Retinal pigment epithelial cell (primary cell): ENCODE measurements at regions not wholly inside any gene's neighbourhood (a gene's known extent, or its start where the extent isn't known, plus 50 kb on each side); places are given as distances from the start of the nearest gene placed in this dataset.
"Not testable (repeated sequence)": the region's sequence is repeated elsewhere in the genome, so short reads cannot be mapped to it uniquely, and the experiment has no call there.

Experiments used
- DNase-seq: peaks from one replicate; pipeline ENCODE4 v3.0.0-alpha.2; 2010; ENCODE audit warnings: low read depth
- H3K4me3 ChIP-seq: 2 replicates; pipeline ENCODE4 v1.5.1; 2011; ENCODE audit warnings: mild to moderate bottlenecking, low read length, control low read depth, moderate library complexity
- TF ChIP-seq, protein P1 (sequence below): conservative IDR thresholded peaks from 2 replicates; pipeline ENCODE4 v1.5.1; 2011; ENCODE audit warnings: low read depth, low read length, control low read depth, inconsistent platforms

- no peak overlapping the region for H3K4me3 ChIP-seq
- no peak for DNase-seq
- TF ChIP-seq, protein P1, sequence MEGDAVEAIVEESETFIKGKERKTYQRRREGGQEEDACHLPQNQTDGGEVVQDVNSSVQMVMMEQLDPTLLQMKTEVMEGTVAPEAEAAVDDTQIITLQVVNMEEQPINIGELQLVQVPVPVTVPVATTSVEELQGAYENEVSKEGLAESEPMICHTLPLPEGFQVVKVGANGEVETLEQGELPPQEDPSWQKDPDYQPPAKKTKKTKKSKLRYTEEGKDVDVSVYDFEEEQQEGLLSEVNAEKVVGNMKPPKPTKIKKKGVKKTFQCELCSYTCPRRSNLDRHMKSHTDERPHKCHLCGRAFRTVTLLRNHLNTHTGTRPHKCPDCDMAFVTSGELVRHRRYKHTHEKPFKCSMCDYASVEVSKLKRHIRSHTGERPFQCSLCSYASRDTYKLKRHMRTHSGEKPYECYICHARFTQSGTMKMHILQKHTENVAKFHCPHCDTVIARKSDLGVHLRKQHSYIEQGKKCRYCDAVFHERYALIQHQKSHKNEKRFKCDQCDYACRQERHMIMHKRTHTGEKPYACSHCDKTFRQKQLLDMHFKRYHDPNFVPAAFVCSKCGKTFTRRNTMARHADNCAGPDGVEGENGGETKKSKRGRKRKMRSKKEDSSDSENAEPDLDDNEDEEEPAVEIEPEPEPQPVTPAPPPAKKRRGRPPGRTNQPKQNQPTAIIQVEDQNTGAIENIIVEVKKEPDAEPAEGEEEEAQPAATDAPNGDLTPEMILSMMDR, result no peak
These were observed 129.5 kb upstream of the KLF3 start for GRCh38 chr4:38534344-38535045.

GRCh38 chr4:38535071-38535470 lies 128.9 kb upstream of the KLF3 start:
- not testable (repeated sequence) for DNase-seq, H3K4me3 ChIP-seq

GRCh38 chr4:38535717-38536116 lies 128.3 kb upstream of the KLF3 start:
- H3K4me3 ChIP-seq, result no peak overlapping the region
- DNase-seq, result no peak
- TF ChIP-seq, protein P1, result no peak

DNA sequence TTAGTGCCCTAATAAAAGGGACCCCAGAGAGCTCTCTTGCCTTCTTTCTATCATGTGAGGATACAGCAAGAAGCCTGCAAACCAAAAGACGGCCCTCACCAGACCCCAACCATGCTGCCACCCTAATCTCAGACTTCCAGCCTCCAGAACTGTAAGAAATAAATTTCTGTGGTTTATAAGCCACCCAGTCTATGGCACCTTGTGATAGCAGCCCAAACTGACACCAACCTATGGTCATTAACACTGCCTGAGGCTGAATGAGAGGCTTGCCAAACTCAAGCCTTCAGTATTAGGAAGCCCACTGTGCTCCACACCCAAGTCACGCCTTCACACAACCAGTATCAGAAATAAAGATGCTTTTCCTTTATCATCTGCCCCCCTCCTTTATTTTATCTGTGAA lies 127.3 kb upstream of the KLF3 start:
- no peak overlapping the region for H3K4me3 ChIP-seq
- TF ChIP-seq, protein P1, result no peak
- no peak for DNase-seq

DNA sequence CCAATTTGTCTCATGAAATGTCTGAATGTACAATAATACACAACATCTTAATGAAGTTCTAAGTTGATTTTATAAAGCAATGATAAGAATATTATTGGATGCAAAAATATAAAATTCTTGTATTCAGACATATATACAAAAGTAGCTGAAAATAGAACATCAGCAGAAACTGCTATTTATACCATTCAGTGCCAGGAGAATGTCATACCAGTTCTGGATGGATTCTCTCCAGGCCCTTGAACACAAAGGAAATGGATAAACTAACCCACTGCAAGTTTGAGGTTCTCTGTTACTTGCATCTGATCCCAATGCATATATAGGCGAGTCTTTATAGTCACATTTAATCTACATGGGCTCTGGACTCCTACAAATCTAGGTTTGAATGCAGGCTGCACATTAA lies 126.3 kb upstream of the KLF3 start:
- TF ChIP-seq, protein P1, result no peak
- no peak for DNase-seq
- no peak overlapping the region for H3K4me3 ChIP-seq

GRCh38 chr4:38538517-38538916 lies 125.5 kb upstream of the KLF3 start:
- H3K4me3 ChIP-seq, result no peak overlapping the region
- TF ChIP-seq, protein P1, result no peak
- DNase-seq, result no peak

GRCh38 chr4:38539501-38539900 lies 124.5 kb upstream of the KLF3 start:
- DNase-seq, result no peak
- no peak overlapping the region for H3K4me3 ChIP-seq
- TF ChIP-seq, protein P1, result no peak
